GM21423 (cell line): ENCODE measurements at regions not wholly inside any gene's neighbourhood (a gene's known extent, or its start where the extent isn't known, plus 50 kb on each side); places are given as distances from the start of the nearest gene placed in this dataset.

Experiments used
- ATAC-seq: cut with Tn5 transposase; IDR thresholded peaks from one replicate; pipeline ENCODE4 v1.9.1; 2021; ENCODE audit warnings: mild to moderate bottlenecking, moderate library complexity; ENCODE audit not compliant: unreplicated experiment

GRCh38 chr5:53825016-53825415 lies 264.6 kb downstream of the NDUFS4 start:
- no peak for ATAC-seq

GRCh38 chr5:53825926-53826325 lies 265.5 kb downstream of the NDUFS4 start:
- no peak for ATAC-seq

- ATAC-seq: no peak
Observed at GRCh38 chr5:53826504-53826903, 266.1 kb downstream of the NDUFS4 start.

- no peak for ATAC-seq
Observed at GRCh38 chr5:53827211-53827651, 266.8 kb downstream of the NDUFS4 start.

- no peak for ATAC-seq
Observed at GRCh38 chr5:53831496-53831895, 271.1 kb downstream of the NDUFS4 start.
